H9 (cell line): ENCODE measurements at regions not wholly inside any gene's neighbourhood (a gene's known extent, or its start where the extent isn't known, plus 50 kb on each side); places are given as distances from the start of the nearest gene placed in this dataset.

Source experiments
- DNase-seq: peaks from one replicate; pipeline ENCODE4 v3.0.0-alpha.2; 2017
- H2AFZ ChIP-seq: one replicate; pipeline ENCODE4 v1.6.1; 2013; ENCODE audit warnings: mild to moderate bottlenecking, low read length, control low read depth, moderate library complexity
- H2AK5ac ChIP-seq: 2 replicates; pipeline ENCODE4 v1.6.1; 2013; ENCODE audit warnings: low read length, control low read depth, mixed read lengths; ENCODE audit not compliant: insufficient read length
- H2BK120ac ChIP-seq: one replicate; pipeline ENCODE4 v1.6.1; 2013; ENCODE audit warnings: low read depth, mild to moderate bottlenecking, low read length, control low read depth, inconsistent platforms; ENCODE audit not compliant: poor library complexity, severe bottlenecking
- H2BK12ac ChIP-seq: 2 replicates; pipeline ENCODE4 v1.6.1; 2013; ENCODE audit warnings: low read length, control low read depth, mixed read lengths, low read depth; ENCODE audit not compliant: insufficient read length
- H2BK15ac ChIP-seq: 2 replicates; pipeline ENCODE4 v1.6.1; 2013; ENCODE audit warnings: low read depth, low read length, control low read depth
- H2BK20ac ChIP-seq: one replicate; pipeline ENCODE4 v1.6.1; 2013; ENCODE audit warnings: low read depth, mild to moderate bottlenecking, low read length, control low read depth, inconsistent platforms; ENCODE audit not compliant: poor library complexity, severe bottlenecking
- H2BK5ac ChIP-seq: 2 replicates; pipeline ENCODE4 v1.6.1; 2013; ENCODE audit warnings: low read length, control low read depth, mixed read lengths; ENCODE audit not compliant: insufficient read length
- H3K14ac ChIP-seq: 2 replicates; pipeline ENCODE4 v1.6.1; 2013; ENCODE audit warnings: low read length, control low read depth; ENCODE audit not compliant: insufficient read depth
- H3K18ac ChIP-seq: 2 replicates; pipeline ENCODE4 v1.6.1; 2013; ENCODE audit warnings: low read depth, mild to moderate bottlenecking, mixed read lengths, low read length, control low read depth; ENCODE audit not compliant: insufficient read length
- H3K23ac ChIP-seq: 2 replicates; pipeline ENCODE4 v1.6.1; 2013; ENCODE audit warnings: low read length, control low read depth, mixed read lengths, low read depth; ENCODE audit not compliant: insufficient read length
- H3K23me2 ChIP-seq: 2 replicates; pipeline ENCODE4 v1.6.1; 2013; ENCODE audit warnings: low read depth, mild to moderate bottlenecking, mixed read lengths, low read length, control low read depth; ENCODE audit not compliant: insufficient read length, poor library complexity, severe bottlenecking
- H3K27ac ChIP-seq: 2 replicates; pipeline ENCODE4 v1.5.1; 2013; ENCODE audit warnings: low read length, control low read depth, mixed read lengths, low read depth; ENCODE audit not compliant: insufficient read length
- H3K27me3 ChIP-seq: 2 replicates; pipeline ENCODE4 v1.6.1; 2013; ENCODE audit warnings: low read length, control low read depth, inconsistent platforms; ENCODE audit not compliant: insufficient read depth
- H3K4ac ChIP-seq: 2 replicates; pipeline ENCODE4 v1.6.1; 2013; ENCODE audit warnings: low read depth, mild to moderate bottlenecking, control low read depth, inconsistent platforms, low read length, moderate library complexity
- H3K4me1 ChIP-seq: 2 replicates; pipeline ENCODE4 v1.6.1; 2013; ENCODE audit warnings: low read length, control low read depth, inconsistent platforms; ENCODE audit not compliant: insufficient read depth
- H3K4me2 ChIP-seq: 2 replicates; pipeline ENCODE4 v1.6.1; 2013; ENCODE audit warnings: low read length, control low read depth, mixed read lengths; ENCODE audit not compliant: insufficient read length, insufficient read depth
- H3K56ac ChIP-seq: 2 replicates; pipeline ENCODE4 v1.6.1; 2013; ENCODE audit warnings: low read depth, mild to moderate bottlenecking, mixed read lengths, low read length, control low read depth; ENCODE audit not compliant: insufficient read length
- H3K79me1 ChIP-seq: 2 replicates; pipeline ENCODE4 v1.6.1; 2013; ENCODE audit warnings: low read depth, mild to moderate bottlenecking, moderate library complexity, low read length, control low read depth, inconsistent platforms; ENCODE audit not compliant: insufficient read depth, poor library complexity, severe bottlenecking
- H3K79me2 ChIP-seq: 2 replicates; pipeline ENCODE4 v1.6.1; 2013; ENCODE audit warnings: low read length, control low read depth, inconsistent platforms; ENCODE audit not compliant: insufficient read depth
- H3K9ac ChIP-seq: 2 replicates; pipeline ENCODE4 v1.6.1; 2013; ENCODE audit warnings: low read length, control low read depth, mixed read lengths; ENCODE audit not compliant: insufficient read length; ENCODE audit errors: extremely low read depth
- H3K9me3 ChIP-seq: one replicate; pipeline ENCODE4 v1.6.1; 2013; ENCODE audit warnings: low read depth, low read length, inconsistent platforms; ENCODE audit not compliant: control insufficient read depth
- H3T11ph ChIP-seq: one replicate; pipeline ENCODE4 v1.6.1; 2013; ENCODE audit warnings: mild to moderate bottlenecking, low read length, control low read depth, inconsistent platforms
- H4K20me1 ChIP-seq: one replicate; pipeline ENCODE4 v1.6.1; 2013; ENCODE audit not compliant: control insufficient read depth, insufficient read length, insufficient read depth
- H4K5ac ChIP-seq: 2 replicates; pipeline ENCODE4 v1.6.1; 2013; ENCODE audit warnings: low read depth, mild to moderate bottlenecking, mixed read lengths, low read length, control low read depth; ENCODE audit not compliant: insufficient read length
- H4K8ac ChIP-seq: replicated peaks from 2 replicates; pipeline ENCODE4 v1.6.1; 2013; ENCODE audit warnings: low read length, control low read depth, mixed read lengths, low read depth; ENCODE audit not compliant: insufficient read length
- H4K91ac ChIP-seq: 2 replicates; pipeline ENCODE4 v1.6.1; 2013; ENCODE audit warnings: low read depth, mild to moderate bottlenecking, moderate library complexity, mixed read lengths, low read length, control low read depth; ENCODE audit not compliant: insufficient read length
- H3K27ac Mint-ChIP-seq, 3 experiments: 2 replicates in 2 of 3; 3 replicates in 1 of 3; pipeline ENCODE4 v1.8.0; 2020 to 2021; ENCODE audit warnings: mixed read lengths in 3 of 3, mild to moderate bottlenecking in 1 of 3, moderate library complexity in 1 of 3
- H3K27me3 Mint-ChIP-seq: 2 replicates; pipeline ENCODE4 v1.8.0; 2021; ENCODE audit warnings: low read depth, mild to moderate bottlenecking, moderate library complexity, mixed read lengths
- H3K36me3 Mint-ChIP-seq, 3 experiments: 2 replicates in 2 of 3; 3 replicates in 1 of 3; pipeline ENCODE4 v1.8.0; 2020 to 2021; ENCODE audit warnings: low read depth in 3 of 3, mixed read lengths in 3 of 3; ENCODE audit not compliant: insufficient read depth in 1 of 3
- H3K4me1 Mint-ChIP-seq, 2 experiments: 2 replicates each; pipeline ENCODE4 v1.8.0; 2020; ENCODE audit warnings: mixed read lengths in 2 of 2
- H3K4me3 Mint-ChIP-seq, 2 experiments: 2 replicates in 1 of 2; 3 replicates in 1 of 2; pipeline ENCODE4 v1.8.0; 2020 to 2021; ENCODE audit warnings: mild to moderate bottlenecking in 2 of 2, mixed read lengths in 2 of 2, moderate library complexity in 1 of 2
- H3K9me3 Mint-ChIP-seq, 2 experiments: 2 replicates in 1 of 2; 3 replicates in 1 of 2; pipeline ENCODE4 v1.8.0; 2020; ENCODE audit warnings: mild to moderate bottlenecking in 2 of 2, mixed read lengths in 2 of 2, moderate library complexity in 1 of 2
- WGBS: extraction: QIAGEN DNeasy Blood & Tissue Kit; methylation state at CpG from one replicate; pipeline ENCODE4 v1.1.7; 2013; ENCODE audit warnings: missing lambda C conversion rate, low lambda C conversion rate, mixed read lengths; ENCODE audit not compliant: insufficient read length; ENCODE audit errors: extremely low coverage; 5-methylcytosine and 5-hydroxymethylcytosine counted together
- TF ChIP-seq, protein P1 (sequence below): fragments of 200-600 bp; sonication (generic); conservative IDR thresholded peaks from 3 replicates; pipeline ENCODE4 v1.8.0; 2021; ENCODE audit warnings: antibody characterized with exemption, mild to moderate bottlenecking

GRCh38 chr5:21142791-21143190 is 1154.8 kb upstream of the CDH18 start:
- no peaks in the 10 kb centered on the region for H3K9me3 Mint-ChIP-seq
- Histone ChIP-seq H3K79me2 (no peaks in the 10 kb centered on the region), H2BK120ac (no peak overlapping the region)

More at GRCh38 chr5:21142791-21143190, 1154.8 kb upstream of the CDH18 start:
- H3K36me3 Mint-ChIP-seq: no peaks in the 10 kb centered on the region
- Histone ChIP-seq H3K79me1 (no peaks in the 10 kb centered on the region), H3K56ac (no peak overlapping the region), H3K27me3 (no peaks in the 10 kb centered on the region), H3K14ac (no peak overlapping the region), H3K23ac (no peak overlapping the region), H3K4ac (no peak overlapping the region), H2BK15ac (no peak overlapping the region), H3K4me2 (no peak overlapping the region), H3T11ph (no peak overlapping the region), H2AFZ (no peak overlapping the region), H3K9ac (no peak overlapping the region), H4K20me1 (no peaks in the 10 kb centered on the region), H3K4me1 (no peaks in the 10 kb centered on the region), H2BK12ac (no peak overlapping the region), H4K5ac (no peak overlapping the region), H4K8ac (no peak overlapping the region), H3K23me2 (no peaks in the 10 kb centered on the region), H3K9me3 (no peaks in the 10 kb centered on the region), H3K27ac (no peak overlapping the region), H2BK5ac (no peak overlapping the region), H4K91ac (no peak overlapping the region), H3K18ac (no peak overlapping the region), H2AK5ac (no peak overlapping the region), H2BK20ac (no peak overlapping the region)
- no peak overlapping the region for H3K27ac Mint-ChIP-seq
- H3K27me3 Mint-ChIP-seq: no peaks in the 10 kb centered on the region
- no CpG with 5 or more reads among the region's 9 CpGs for whole genome bisulfite sequencing
- no peaks in the 10 kb centered on the region for H3K4me1 Mint-ChIP-seq
- H3K4me3 Mint-ChIP-seq: no peak overlapping the region
- DNase-seq: no peak
- TF ChIP-seq, protein P1, sequence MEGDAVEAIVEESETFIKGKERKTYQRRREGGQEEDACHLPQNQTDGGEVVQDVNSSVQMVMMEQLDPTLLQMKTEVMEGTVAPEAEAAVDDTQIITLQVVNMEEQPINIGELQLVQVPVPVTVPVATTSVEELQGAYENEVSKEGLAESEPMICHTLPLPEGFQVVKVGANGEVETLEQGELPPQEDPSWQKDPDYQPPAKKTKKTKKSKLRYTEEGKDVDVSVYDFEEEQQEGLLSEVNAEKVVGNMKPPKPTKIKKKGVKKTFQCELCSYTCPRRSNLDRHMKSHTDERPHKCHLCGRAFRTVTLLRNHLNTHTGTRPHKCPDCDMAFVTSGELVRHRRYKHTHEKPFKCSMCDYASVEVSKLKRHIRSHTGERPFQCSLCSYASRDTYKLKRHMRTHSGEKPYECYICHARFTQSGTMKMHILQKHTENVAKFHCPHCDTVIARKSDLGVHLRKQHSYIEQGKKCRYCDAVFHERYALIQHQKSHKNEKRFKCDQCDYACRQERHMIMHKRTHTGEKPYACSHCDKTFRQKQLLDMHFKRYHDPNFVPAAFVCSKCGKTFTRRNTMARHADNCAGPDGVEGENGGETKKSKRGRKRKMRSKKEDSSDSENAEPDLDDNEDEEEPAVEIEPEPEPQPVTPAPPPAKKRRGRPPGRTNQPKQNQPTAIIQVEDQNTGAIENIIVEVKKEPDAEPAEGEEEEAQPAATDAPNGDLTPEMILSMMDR: no peak
